Right ventricle myocardium inferior (tissue), 1 donor: ENCODE measurements at regions not wholly inside any gene's neighbourhood (a gene's known extent, or its start where the extent isn't known, plus 50 kb on each side); places are given as distances from the start of the nearest gene placed in this dataset.

Experiments
- ATAC-seq: fragments of 200-7000 bp; cut with Tn5 transposase; one replicate; pipeline ENCODE4 v1.9.1; 2020; ENCODE audit warnings: mild to moderate bottlenecking, moderate library complexity
- DNase-seq: peaks from one replicate; pipeline ENCODE4 v3.0.0; 2021; ENCODE audit errors: missing footprints
- intact Hi-C: fragments of 100-400 bp; cut with DNase I; formaldehyde crosslinking; loops from one replicate; pipeline ENCODE4 v1.11.0; 2022
- donor health status: DM: no; HTN: yes; CAD: no; lungs with severe emphysema.

- intact Hi-C loops = loop anchor here (5.0 to 10.0 kb wide), 4 partner anchors 57 to 495 kb away; partner anchors contain the start of gene CARMIL1
- ATAC-seq = no peak
- no peak for DNase-seq
Observed at GRCh38 chr6:25219917-25220278, 59.3 kb upstream of the CARMIL1 start.

GRCh38 chr6:25220857-25221256, 58.3 kb upstream of the CARMIL1 start:
- intact Hi-C loops = loop anchor here (5.0 to 10.0 kb wide), 4 partner anchors 56 to 494 kb away; partner anchors contain the start of gene CARMIL1
- DNase-seq (no peak), ATAC-seq (no peak)

GRCh38 chr6:25222006-25222678, 57.0 kb upstream of the CARMIL1 start:
- no peak for DNase-seq
- no peak for ATAC-seq
- intact Hi-C loops = loop anchor here (5.0 to 10.0 kb wide), 4 partner anchors 55 to 493 kb away; partner anchors contain the start of gene CARMIL1

GRCh38 chr6:25223490-25223991, 55.6 kb upstream of the CARMIL1 start:
- peak; percentile 67 for ATAC-seq

GRCh38 chr6:25224242-25224641, 54.9 kb upstream of the CARMIL1 start:
- ATAC-seq (no peak), DNase-seq (no peak)
- intact Hi-C loops = loop anchor here (5.0 to 10.0 kb wide), 4 partner anchors 53 to 491 kb away; partner anchors contain the start of gene CARMIL1

More at GRCh38 chr6:25223490-25223991, 55.6 kb upstream of the CARMIL1 start:
- peak; percentile 70 for DNase-seq
- intact Hi-C loops = loop anchor here (5.0 to 10.0 kb wide), 4 partner anchors 54 to 491 kb away; partner anchors contain the start of gene CARMIL1

GRCh38 chr6:25227854-25228253, 51.3 kb upstream of the CARMIL1 start:
- intact Hi-C loops = loop anchor here (10.0 kb wide), 1 partner anchor 487 kb away; no protein-coding TSS in a partner anchor
- DNase-seq = no peak
- ATAC-seq = no peak
